GM12878 (cell line): ENCODE measurements at regions not wholly inside any gene's neighbourhood (a gene's known extent, or its start where the extent isn't known, plus 50 kb on each side); places are given as distances from the start of the nearest gene placed in this dataset.

Experiments used
- ATAC-seq: fragments of 200-7000 bp; cut with Tn5 transposase; 3 replicates; pipeline ENCODE4 v1.9.1; 2020; ENCODE audit warnings: mild to moderate bottlenecking, moderate library complexity
- BruUV-seq: library from RNA; stranded (reverse); fragments of 400-500 nt; replicated peaks from 2 replicates; lab custom pipeline; 2021; lab: Mats Ljungman, UMichigan
- CTCF ChIA-PET: fragments of 300-600 bp; sonication (Branson Sonifier 250); formaldehyde crosslinking; extraction: SDS; loops from one replicate; lab custom pipeline; 2021; ENCODE audit warnings: inconsistent platforms; lab: Yijun Ruan, JAX
- POLR2A ChIA-PET: fragments of 350-600 bp; formaldehyde crosslinking; extraction: SDS; loops from one replicate; lab custom pipeline; 2021; ENCODE audit warnings: inconsistent platforms; lab: Charles Lee
- RAD21 ChIA-PET: fragments of 300-600 bp; sonication (Branson Sonifier 250); formaldehyde crosslinking; loops from one replicate; lab custom pipeline; 2023; ENCODE audit warnings: antibody characterized with exemption; ENCODE audit not compliant: unreplicated experiment; lab: Charles Lee
- SMC1A ChIA-PET: fragments of 300-600 bp; sonication (Branson Sonifier 250); formaldehyde crosslinking; loops from one replicate; lab custom pipeline; 2023; ENCODE audit not compliant: unreplicated experiment, uncharacterized antibody; lab: Charles Lee
- DNase-seq: peaks from one replicate; pipeline ENCODE4 v3.0.0-alpha.2; 2011; ENCODE audit warnings: low read depth, low spot score
- FAIRE-seq: peaks from 3 replicates; lab custom pipeline; 2011; peaks lifted over from hg19 to GRCh38; lab: Jason Lieb, UNC
- H2AFZ ChIP-seq: 2 replicates; pipeline ENCODE4 v1.6.0; 2011; ENCODE audit warnings: low read depth, low read length, control low read depth; ENCODE audit not compliant: control insufficient read depth
- H3K27ac ChIP-seq: 2 replicates; pipeline ENCODE4 v1.5.1; 2011; ENCODE audit warnings: control low read depth; ENCODE audit not compliant: control insufficient read depth, insufficient read depth
- H3K27me3 ChIP-seq, 2 experiments: replicated peaks in 1 of 2; 2 replicates each; pipeline versions ENCODE4 v1.6.0 to v1.6.1; 2011; ENCODE audit warnings: low read length in 1 of 2; ENCODE audit not compliant: control insufficient read depth in 2 of 2, insufficient read depth in 2 of 2
- H3K36me3 ChIP-seq, 2 experiments: 2 replicates each; pipeline ENCODE4 v1.5.1; 2011; ENCODE audit warnings: low read length in 1 of 2; ENCODE audit not compliant: control insufficient read depth in 2 of 2, insufficient read depth in 2 of 2
- H3K4me1 ChIP-seq: 2 replicates; pipeline ENCODE4 v1.6.1; 2011; ENCODE audit warnings: mild to moderate bottlenecking, low read length, moderate library complexity, mixed read lengths; ENCODE audit not compliant: control insufficient read depth, insufficient read depth
- H3K4me2 ChIP-seq: 2 replicates; pipeline ENCODE4 v1.6.0; 2011; ENCODE audit warnings: control low read depth; ENCODE audit not compliant: control insufficient read depth, insufficient read depth
- H3K4me3 ChIP-seq: fragments of 200-600 bp; sonication (generic); 2 replicates; pipeline ENCODE4 v1.5.1; 2016
- H3K79me2 ChIP-seq: 2 replicates; pipeline ENCODE4 v1.6.0; 2011; ENCODE audit warnings: low read length; ENCODE audit not compliant: control insufficient read depth, insufficient read depth
- H3K9ac ChIP-seq: 2 replicates; pipeline ENCODE4 v1.8.0; 2011; ENCODE audit warnings: low read length, control low read depth, mixed read lengths; ENCODE audit not compliant: control insufficient read depth, insufficient read depth
- H3K9me3 ChIP-seq: replicated peaks from 3 replicates; pipeline ENCODE4 v1.5.1; 2011; ENCODE audit warnings: mild to moderate bottlenecking, low read length; ENCODE audit not compliant: control insufficient read depth, insufficient read depth
- H4K20me1 ChIP-seq: 2 replicates; pipeline ENCODE4 v1.6.0; 2011; ENCODE audit not compliant: control insufficient read depth, insufficient read depth
- BACH1 ChIP-seq: fragments of 450-650 bp; IDR thresholded peaks from 2 replicates; pipeline ENCODE4 v1.6.1; 2017; ENCODE audit warnings: mild to moderate bottlenecking, borderline replicate concordance
- EGR1 ChIP-seq, 2 experiments: IDR thresholded peaks; 1 replicate in 1 of 2; 2 replicates in 1 of 2; pipeline ENCODE4 v1.6.1; 2011 to 2012; ENCODE audit warnings: low read depth in 2 of 2, low read length in 2 of 2, borderline replicate concordance in 1 of 2, mild to moderate bottlenecking in 1 of 2, moderate library complexity in 1 of 2
- FOXM1 ChIP-seq: IDR thresholded peaks from 2 replicates; pipeline ENCODE4 v1.6.1; 2012; ENCODE audit warnings: low read depth, mild to moderate bottlenecking, inconsistent platforms, low read length, moderate library complexity
- IKZF1 ChIP-seq: fragments of 450-650 bp; conservative IDR thresholded peaks from 2 replicates; pipeline ENCODE4 v1.6.1; 2017; ENCODE audit warnings: antibody characterized with exemption, mild to moderate bottlenecking
- NFYB ChIP-seq: IDR thresholded peaks from 2 replicates; pipeline ENCODE4 v1.6.1; 2011; ENCODE audit warnings: low read depth, mild to moderate bottlenecking, low read length, improper control_type of control experiment, moderate library complexity; ENCODE audit not compliant: insufficient read depth
- PAX5 ChIP-seq: IDR thresholded peaks from 2 replicates; pipeline ENCODE4 v1.6.1; 2011; ENCODE audit warnings: low read depth, low read length, borderline replicate concordance
- RB1 ChIP-seq: fragments of 450-650 bp; formaldehyde crosslinking; IDR thresholded peaks from 2 replicates; pipeline ENCODE4 v1.6.1; 2017; ENCODE audit warnings: mild to moderate bottlenecking, borderline replicate concordance
- STAT3 ChIP-seq: IDR thresholded peaks from 2 replicates; pipeline ENCODE4 v1.6.1; 2011; ENCODE audit warnings: low read depth, low read length, improper control_type of control experiment
- TBL1XR1 ChIP-seq: IDR thresholded peaks from 2 replicates; pipeline ENCODE4 v1.6.1; 2012; ENCODE audit warnings: low read depth, low read length, improper control_type of control experiment
- ZNF622 ChIP-seq: fragments of 450-650 bp; IDR thresholded peaks from 2 replicates; pipeline ENCODE4 v1.6.1; 2017; ENCODE audit warnings: mild to moderate bottlenecking, inconsistent platforms
- ZSCAN29 ChIP-seq: fragments of 450-650 bp; IDR thresholded peaks from 2 replicates; pipeline ENCODE4 v1.6.1; 2017; ENCODE audit warnings: mild to moderate bottlenecking, moderate library complexity
- whole genome bisulfite sequencing: methylation state at CpG from one replicate; pipeline ENCODE4 v1.1.6; 2016; ENCODE audit warnings: low lambda C conversion rate; ENCODE audit not compliant: insufficient replicate concordance, insufficient coverage; ENCODE audit errors: missing lambda C conversion rate; 5-methylcytosine and 5-hydroxymethylcytosine counted together
- in situ Hi-C: fragments of 300-500 bp; cut with MboI; formaldehyde crosslinking; loops from 9 replicates; pipeline ENCODE4 v1.14.3; 2018; ENCODE audit warnings: mixed read lengths
- intact Hi-C: fragments of 100-400 bp; cut with micrococcal nuclease; formaldehyde crosslinking; loops from one replicate; pipeline ENCODE4 v1.14.2; 2022; ENCODE audit not compliant: unreplicated experiment
- TF ChIP-seq, protein P1 (sequence below): fragments of 450-650 bp; IDR thresholded peaks from 2 replicates; pipeline ENCODE4 v1.6.1; 2017; ENCODE audit warnings: antibody characterized with exemption, mild to moderate bottlenecking, moderate library complexity
- TF ChIP-seq, protein P2 (sequence below): fragments of 450-650 bp; IDR thresholded peaks from 2 replicates; pipeline ENCODE4 v1.6.1; 2017; ENCODE audit warnings: mild to moderate bottlenecking, moderate library complexity
- TF ChIP-seq, protein P3 (sequence below): fragments of 450-650 bp; IDR thresholded peaks from 2 replicates; pipeline ENCODE4 v1.6.1; 2016; ENCODE audit warnings: mild to moderate bottlenecking, moderate library complexity, borderline replicate concordance

DNA sequence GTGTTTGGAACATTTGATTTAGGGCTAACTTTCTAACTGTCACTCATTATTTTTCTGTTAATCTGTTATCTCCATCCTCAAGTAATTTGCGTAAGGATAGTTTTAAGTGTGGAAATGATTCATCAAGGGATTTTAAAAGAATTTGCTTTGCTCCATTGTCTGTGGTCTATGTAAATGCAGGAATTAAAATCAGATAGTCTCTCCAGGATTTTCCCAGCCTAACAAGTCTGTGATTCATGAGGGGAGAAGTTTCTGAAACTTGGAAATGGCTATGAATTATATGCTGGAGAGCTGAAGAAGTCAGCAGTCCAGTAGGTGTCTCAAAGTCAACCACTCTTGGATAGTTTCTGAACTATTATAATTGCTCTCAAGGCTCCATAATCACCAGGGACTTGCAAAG lies 264.5 kb downstream of the MRPL39 start:
- CTCF ChIA-PET, result interaction anchor here (1.0 to 1.5 kb wide), 3 partner anchors 8 to 49 kb away, joined by 3 to 4 read pairs (median 3); no protein-coding TSS in a partner anchor
- TF ChIP-seq, protein P1, sequence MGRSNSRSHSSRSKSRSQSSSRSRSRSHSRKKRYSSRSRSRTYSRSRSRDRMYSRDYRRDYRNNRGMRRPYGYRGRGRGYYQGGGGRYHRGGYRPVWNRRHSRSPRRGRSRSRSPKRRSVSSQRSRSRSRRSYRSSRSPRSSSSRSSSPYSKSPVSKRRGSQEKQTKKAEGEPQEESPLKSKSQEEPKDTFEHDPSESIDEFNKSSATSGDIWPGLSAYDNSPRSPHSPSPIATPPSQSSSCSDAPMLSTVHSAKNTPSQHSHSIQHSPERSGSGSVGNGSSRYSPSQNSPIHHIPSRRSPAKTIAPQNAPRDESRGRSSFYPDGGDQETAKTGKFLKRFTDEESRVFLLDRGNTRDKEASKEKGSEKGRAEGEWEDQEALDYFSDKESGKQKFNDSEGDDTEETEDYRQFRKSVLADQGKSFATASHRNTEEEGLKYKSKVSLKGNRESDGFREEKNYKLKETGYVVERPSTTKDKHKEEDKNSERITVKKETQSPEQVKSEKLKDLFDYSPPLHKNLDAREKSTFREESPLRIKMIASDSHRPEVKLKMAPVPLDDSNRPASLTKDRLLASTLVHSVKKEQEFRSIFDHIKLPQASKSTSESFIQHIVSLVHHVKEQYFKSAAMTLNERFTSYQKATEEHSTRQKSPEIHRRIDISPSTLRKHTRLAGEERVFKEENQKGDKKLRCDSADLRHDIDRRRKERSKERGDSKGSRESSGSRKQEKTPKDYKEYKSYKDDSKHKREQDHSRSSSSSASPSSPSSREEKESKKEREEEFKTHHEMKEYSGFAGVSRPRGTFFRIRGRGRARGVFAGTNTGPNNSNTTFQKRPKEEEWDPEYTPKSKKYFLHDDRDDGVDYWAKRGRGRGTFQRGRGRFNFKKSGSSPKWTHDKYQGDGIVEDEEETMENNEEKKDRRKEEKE, result no peak
- TF ChIP-seq, protein P2, sequence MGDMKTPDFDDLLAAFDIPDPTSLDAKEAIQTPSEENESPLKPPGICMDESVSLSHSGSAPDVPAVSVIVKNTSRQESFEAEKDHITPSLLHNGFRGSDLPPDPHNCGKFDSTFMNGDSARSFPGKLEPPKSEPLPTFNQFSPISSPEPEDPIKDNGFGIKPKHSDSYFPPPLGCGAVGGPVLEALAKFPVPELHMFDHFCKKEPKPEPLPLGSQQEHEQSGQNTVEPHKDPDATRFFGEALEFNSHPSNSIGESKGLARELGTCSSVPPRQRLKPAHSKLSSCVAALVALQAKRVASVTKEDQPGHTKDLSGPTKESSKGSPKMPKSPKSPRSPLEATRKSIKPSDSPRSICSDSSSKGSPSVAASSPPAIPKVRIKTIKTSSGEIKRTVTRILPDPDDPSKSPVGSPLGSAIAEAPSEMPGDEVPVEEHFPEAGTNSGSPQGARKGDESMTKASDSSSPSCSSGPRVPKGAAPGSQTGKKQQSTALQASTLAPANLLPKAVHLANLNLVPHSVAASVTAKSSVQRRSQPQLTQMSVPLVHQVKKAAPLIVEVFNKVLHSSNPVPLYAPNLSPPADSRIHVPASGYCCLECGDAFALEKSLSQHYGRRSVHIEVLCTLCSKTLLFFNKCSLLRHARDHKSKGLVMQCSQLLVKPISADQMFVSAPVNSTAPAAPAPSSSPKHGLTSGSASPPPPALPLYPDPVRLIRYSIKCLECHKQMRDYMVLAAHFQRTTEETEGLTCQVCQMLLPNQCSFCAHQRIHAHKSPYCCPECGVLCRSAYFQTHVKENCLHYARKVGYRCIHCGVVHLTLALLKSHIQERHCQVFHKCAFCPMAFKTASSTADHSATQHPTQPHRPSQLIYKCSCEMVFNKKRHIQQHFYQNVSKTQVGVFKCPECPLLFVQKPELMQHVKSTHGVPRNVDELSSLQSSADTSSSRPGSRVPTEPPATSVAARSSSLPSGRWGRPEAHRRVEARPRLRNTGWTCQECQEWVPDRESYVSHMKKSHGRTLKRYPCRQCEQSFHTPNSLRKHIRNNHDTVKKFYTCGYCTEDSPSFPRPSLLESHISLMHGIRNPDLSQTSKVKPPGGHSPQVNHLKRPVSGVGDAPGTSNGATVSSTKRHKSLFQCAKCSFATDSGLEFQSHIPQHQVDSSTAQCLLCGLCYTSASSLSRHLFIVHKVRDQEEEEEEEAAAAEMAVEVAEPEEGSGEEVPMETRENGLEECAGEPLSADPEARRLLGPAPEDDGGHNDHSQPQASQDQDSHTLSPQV, result no peak
- TF ChIP-seq EGR1 (IDR thresholded peaks at IDR 0.05; ENCODE audit: borderline replicate concordance in 1 of 2, low read depth in 2 of 2, low read length in 2 of 2) (no peak), STAT3 (no peak), IKZF1 (no peak), FOXM1 (no peak), ZNF622 (no peak), ZSCAN29 (no peak), PAX5 (no peak), RB1 (no peak), NFYB (no peak), BACH1 (no peak), TBL1XR1 (no peak)
- TF ChIP-seq, protein P3, sequence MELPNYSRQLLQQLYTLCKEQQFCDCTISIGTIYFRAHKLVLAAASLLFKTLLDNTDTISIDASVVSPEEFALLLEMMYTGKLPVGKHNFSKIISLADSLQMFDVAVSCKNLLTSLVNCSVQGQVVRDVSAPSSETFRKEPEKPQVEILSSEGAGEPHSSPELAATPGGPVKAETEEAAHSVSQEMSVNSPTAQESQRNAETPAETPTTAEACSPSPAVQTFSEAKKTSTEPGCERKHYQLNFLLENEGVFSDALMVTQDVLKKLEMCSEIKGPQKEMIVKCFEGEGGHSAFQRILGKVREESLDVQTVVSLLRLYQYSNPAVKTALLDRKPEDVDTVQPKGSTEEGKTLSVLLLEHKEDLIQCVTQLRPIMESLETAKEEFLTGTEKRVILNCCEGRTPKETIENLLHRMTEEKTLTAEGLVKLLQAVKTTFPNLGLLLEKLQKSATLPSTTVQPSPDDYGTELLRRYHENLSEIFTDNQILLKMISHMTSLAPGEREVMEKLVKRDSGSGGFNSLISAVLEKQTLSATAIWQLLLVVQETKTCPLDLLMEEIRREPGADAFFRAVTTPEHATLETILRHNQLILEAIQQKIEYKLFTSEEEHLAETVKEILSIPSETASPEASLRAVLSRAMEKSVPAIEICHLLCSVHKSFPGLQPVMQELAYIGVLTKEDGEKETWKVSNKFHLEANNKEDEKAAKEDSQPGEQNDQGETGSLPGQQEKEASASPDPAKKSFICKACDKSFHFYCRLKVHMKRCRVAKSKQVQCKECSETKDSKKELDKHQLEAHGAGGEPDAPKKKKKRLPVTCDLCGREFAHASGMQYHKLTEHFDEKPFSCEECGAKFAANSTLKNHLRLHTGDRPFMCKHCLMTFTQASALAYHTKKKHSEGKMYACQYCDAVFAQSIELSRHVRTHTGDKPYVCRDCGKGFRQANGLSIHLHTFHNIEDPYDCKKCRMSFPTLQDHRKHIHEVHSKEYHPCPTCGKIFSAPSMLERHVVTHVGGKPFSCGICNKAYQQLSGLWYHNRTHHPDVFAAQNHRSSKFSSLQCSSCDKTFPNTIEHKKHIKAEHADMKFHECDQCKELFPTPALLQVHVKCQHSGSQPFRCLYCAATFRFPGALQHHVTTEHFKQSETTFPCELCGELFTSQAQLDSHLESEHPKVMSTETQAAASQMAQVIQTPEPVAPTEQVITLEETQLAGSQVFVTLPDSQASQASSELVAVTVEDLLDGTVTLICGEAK, result no peak

More for the DNA sequence above, 264.5 kb downstream of the MRPL39 start:
- in situ Hi-C loops, result no loop called here
- no peaks in the 10 kb centered on the region for H4K20me1 ChIP-seq
- H3K4me2 ChIP-seq, result no peak overlapping the region
- ChIA-PET RAD21 (no interaction called here), POLR2A (no interaction called here), SMC1A (interaction anchor here (0.6 to 1.5 kb wide), 3 partner anchors 8 to 59 kb away, joined by 3 to 4 read pairs (median 4); no protein-coding TSS in a partner anchor)
- no peaks in the 10 kb centered on the region for H3K4me1 ChIP-seq
- H2AFZ ChIP-seq, result no peak overlapping the region
- H3K9ac ChIP-seq, result no peak overlapping the region
- DNase-seq, result no peak
- H3K79me2 ChIP-seq, result no peaks in the 10 kb centered on the region
- BruUV-seq, result no TSS peak
- H3K36me3 ChIP-seq, result no peaks in the 10 kb centered on the region
- WGBS, result 97% methylated on average over 1 of the region's 1 CpG
- H3K27ac ChIP-seq, result no peak overlapping the region
- intact Hi-C loops, result no loop called here
- no peaks in the 10 kb centered on the region for H3K27me3 ChIP-seq
- H3K4me3 ChIP-seq, result no peak overlapping the region
- FAIRE-seq, result no peak
- no peaks in the 10 kb centered on the region; the same call in 1 of the 3 replicates for H3K9me3 ChIP-seq
- ATAC-seq, result no peak
